Endothelial cell of hepatic sinusoid (primary cell): ENCODE measurements at regions not wholly inside any gene's neighbourhood (a gene's known extent, or its start where the extent isn't known, plus 50 kb on each side); places are given as distances from the start of the nearest gene placed in this dataset.
"Not testable (repeated sequence)": the region's sequence is repeated elsewhere in the genome, so short reads cannot be mapped to it uniquely, and the experiment has no call there.

ENCODE experiments used
- in situ Hi-C: cut with HindIII; loops from 2 replicates; pipeline ENCODE4 v1.10.0; 2017; ENCODE audit warnings: low sequenced_read_pairs

DNA sequence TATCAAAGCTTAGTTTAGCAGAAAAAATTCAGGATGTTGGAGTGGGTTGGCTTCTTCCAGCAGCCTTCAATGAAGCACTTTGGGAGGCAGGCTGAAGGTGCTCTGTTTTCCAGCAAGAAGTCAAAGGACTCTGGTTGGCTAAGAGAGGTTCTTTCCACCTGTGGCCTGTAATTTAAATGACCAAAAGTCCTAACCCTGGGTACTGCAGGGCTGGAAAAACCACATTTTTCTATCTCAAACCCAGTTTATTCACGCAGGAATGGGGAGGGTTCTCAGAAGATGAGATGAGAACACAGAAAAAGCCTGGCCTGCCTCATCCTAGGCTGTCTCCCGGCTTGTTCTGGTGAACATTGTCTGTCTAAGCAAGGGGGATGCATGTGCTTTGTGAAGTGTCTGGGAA is 68.6 kb upstream of the ZFHX3 start:
- in situ Hi-C loops = no loop called here

DNA sequence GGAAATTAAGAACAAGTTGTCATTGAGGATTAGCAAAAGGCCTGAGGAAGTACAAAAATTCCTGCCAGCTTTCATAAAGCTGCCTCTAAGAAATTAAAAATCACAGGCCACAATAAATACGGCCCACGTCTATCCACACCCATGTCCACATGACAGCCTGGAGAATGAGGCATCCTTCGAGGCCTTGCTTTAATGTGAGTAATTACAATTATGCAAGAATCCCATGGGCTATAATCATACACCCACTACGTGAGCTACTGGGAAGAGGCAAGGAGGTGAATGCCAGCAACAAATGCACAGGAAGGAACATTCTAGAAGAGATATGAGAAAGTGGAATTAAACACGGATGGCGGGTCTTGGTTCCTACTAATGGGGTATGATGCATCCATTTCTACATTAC is 65.4 kb upstream of the ZFHX3 start:
- in situ Hi-C loops = no loop called here

DNA sequence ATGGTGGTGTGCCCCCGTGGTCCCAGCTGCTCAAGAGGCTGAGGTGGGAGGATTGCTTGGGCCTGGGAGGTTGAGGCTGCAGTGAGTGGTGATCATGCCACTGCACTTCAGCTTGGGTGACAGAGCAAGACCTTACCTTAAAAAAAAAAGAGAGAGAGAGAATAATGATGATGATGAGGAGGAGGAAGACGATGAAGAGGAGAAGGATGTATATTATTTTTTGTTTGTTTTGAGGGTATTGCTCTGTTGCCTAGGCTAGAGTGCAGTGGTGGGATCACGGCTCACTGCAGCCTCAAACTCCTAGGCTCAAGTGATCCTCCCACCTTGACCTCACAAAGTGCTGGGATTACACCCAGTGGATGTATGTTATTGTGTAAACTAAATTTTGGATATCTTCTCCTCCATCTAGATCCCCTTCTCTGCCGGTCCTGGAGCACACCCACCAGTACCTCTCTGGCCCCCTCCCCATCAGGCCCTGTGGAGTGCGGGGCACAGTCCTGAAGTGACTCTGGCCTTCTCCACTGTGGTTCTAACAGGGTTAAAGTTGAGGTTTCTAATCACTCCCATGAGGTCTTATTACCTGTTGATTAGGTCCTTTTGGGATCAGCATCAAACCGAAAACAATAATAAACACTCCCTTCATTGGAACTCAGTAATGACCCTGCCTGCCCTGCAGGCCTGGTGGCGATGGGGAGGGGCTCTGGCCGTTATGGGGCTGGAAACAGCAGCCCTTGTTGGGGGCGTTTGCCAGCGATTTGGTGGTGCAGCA is 60.5 kb upstream of the ZFHX3 start:
- in situ Hi-C loops = no loop called here

DNA sequence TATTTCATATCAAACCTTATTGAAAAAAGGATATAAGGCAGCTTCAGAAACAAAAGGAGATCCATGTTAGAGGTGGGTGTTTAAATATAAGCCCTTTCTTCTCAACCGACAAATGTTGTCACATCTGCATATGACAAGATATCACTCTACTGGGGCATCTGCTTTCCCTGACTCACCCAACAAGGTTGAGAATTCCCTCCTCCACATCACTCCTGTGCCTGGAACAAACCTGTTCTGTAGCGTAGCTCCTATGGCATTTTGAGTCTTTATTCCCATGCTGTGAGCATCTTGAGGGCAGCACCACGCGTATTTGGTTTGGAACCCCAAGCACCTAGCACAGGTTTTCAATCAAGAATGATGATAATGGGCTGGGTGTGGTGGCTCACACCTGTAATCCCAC is 59.4 kb upstream of the ZFHX3 start:
- in situ Hi-C loops = no loop called here

DNA sequence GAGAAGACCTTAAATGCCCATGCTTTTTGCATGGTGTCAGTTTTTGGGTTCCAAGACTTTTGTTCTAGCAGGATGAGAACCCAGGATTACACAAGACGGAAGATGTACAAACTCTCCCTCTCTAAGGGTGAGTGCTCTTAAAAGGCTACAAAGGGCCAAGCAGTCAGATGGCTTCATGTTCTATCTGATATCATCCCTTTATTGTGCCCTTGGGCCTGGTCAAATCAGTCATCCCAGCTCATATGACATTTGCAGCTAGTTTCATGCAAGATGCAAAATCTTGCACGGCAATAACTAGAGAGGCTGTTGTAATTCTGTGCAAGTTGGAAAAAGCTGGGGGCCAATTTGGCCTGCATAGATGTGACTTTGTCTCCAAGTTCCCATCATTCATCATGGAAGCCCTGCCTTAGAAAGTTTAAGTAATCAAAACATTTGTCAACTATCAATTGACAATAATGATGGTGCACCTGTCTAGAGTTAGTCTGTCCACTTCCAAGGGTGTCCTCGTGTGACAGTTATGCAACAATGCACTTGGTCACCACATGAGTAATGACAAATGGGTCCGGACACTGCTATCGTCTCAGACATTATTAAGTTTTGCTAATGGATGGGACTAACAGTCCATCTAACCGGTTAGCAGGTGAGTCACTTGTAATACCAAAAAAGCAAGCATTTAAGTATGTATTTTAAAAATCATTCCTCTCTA is 58.6 kb upstream of the ZFHX3 start:
- in situ Hi-C loops = no loop called here

DNA sequence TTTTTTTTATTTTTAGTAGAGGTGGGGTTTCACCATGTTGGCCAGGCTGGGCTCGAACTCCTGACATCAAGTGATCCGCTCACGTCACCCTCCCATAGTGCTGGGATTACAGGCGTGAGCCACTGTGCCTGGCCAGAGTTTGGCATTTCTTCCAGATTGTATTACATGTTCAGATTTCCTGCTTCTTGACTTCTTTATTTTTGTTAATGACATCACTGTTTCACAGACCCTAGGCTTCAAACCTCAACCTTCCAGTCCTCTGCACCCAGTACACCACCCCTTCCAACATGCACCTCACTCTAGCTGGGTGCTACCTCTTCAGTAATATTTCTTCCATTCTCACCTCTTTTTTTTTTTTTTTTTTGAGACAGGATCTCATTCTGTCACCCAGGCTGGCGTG is 53.6 kb upstream of the ZFHX3 start:
- in situ Hi-C loops = no loop called here

DNA sequence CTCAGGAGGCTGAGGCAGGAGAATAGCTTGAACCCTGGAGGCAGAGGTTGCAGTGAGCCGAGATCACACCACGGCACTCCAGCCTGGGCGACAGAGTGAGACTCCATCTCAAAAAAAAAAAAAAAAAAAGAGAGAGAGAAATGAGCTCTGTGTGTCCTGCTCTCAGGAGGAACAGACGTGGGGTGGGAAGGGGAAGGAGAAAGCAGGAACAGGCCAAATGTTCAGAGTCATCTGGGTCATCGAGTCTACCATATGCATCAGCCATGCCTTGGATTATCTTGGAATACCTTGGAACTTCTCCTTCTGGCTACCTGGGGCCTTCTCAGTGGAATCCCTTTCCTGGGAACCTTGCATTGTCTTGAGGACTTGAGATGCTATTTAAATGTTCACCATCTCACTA is 51.7 kb upstream of the ZFHX3 start:
- in situ Hi-C loops = not testable (repeated sequence)
